GM13976 (cell line): ENCODE measurements at regions not wholly inside any gene's neighbourhood (a gene's known extent, or its start where the extent isn't known, plus 50 kb on each side); places are given as distances from the start of the nearest gene placed in this dataset.
"Not testable (repeated sequence)": the region's sequence is repeated elsewhere in the genome, so short reads cannot be mapped to it uniquely, and the experiment has no call there.

Source experiments
- DNase-seq: peaks from one replicate; pipeline ENCODE4 v3.0.0; 2012; ENCODE audit warnings: low spot score
- CTCF ChIP-seq: IDR thresholded peaks from 2 replicates; pipeline ENCODE4 v1.5.1; 2012; ENCODE audit warnings: borderline replicate concordance, mild to moderate bottlenecking; ENCODE audit not compliant: insufficient read depth; ENCODE audit errors: extremely low read depth, missing control alignments, control extremely low read depth
- in situ Hi-C: fragments of 300-500 bp; cut with MboI; formaldehyde crosslinking; loops from one replicate; pipeline ENCODE4 v1.12.0; 2022; ENCODE audit warnings: low sequenced_read_pairs, mixed read lengths, inconsistent platforms; ENCODE audit not compliant: unreplicated experiment

GRCh38 chr9:26510137-26510536 is 382.5 kb downstream of the CAAP1 start:
- no peak for TF ChIP-seq CTCF
- in situ Hi-C loops, result no loop called here

GRCh38 chr9:26508897-26509296 is 383.7 kb downstream of the CAAP1 start:
- TF ChIP-seq CTCF, result no peak
- no peak for DNase-seq
- in situ Hi-C loops, result no loop called here

More at GRCh38 chr9:26510137-26510536, 382.5 kb downstream of the CAAP1 start:
- no peak for DNase-seq

- TF ChIP-seq CTCF, result no peak
- in situ Hi-C loops, result no loop called here
- DNase-seq, result no peak
Observed at GRCh38 chr9:26504057-26504456, 388.5 kb downstream of the CAAP1 start.

GRCh38 chr9:26502311-26502710 is 390.3 kb downstream of the CAAP1 start:
- in situ Hi-C loops, result no loop called here
- DNase-seq, result no peak
- no peak for TF ChIP-seq CTCF

GRCh38 chr9:26500471-26500870 is 392.1 kb downstream of the CAAP1 start:
- TF ChIP-seq CTCF, result no peak
- no peak for DNase-seq
- in situ Hi-C loops, result no loop called here

- in situ Hi-C loops, DNase-seq: not testable (repeated sequence)
Observed at GRCh38 chr9:26492608-26493521, 399.7 kb downstream of the CAAP1 start.

- DNase-seq, in situ Hi-C loops: not testable (repeated sequence)
Observed at GRCh38 chr9:26491922-26492607, 400.5 kb downstream of the CAAP1 start.
